Ishikawa (cell line): ENCODE measurements at regions not wholly inside any gene's neighbourhood (a gene's known extent, or its start where the extent isn't known, plus 50 kb on each side); places are given as distances from the start of the nearest gene placed in this dataset.

Experiments
- CEBPB ChIP-seq: IDR thresholded peaks from 2 replicates; pipeline ENCODE4 v1.6.1; 2012
- CREB1 ChIP-seq: IDR thresholded peaks from 2 replicates; pipeline ENCODE4 v1.6.1; 2012; ENCODE audit warnings: low read depth
- EP300 ChIP-seq: IDR thresholded peaks from 2 replicates; pipeline ENCODE4 v1.6.1; 2012; ENCODE audit warnings: borderline replicate concordance
- FOXM1 ChIP-seq: IDR thresholded peaks from 2 replicates; pipeline ENCODE4 v1.6.1; 2012; ENCODE audit warnings: low read depth, borderline replicate concordance
- NFIC ChIP-seq: IDR thresholded peaks from 2 replicates; pipeline ENCODE4 v1.6.1; 2012
- RAD21 ChIP-seq: IDR thresholded peaks from 2 replicates; pipeline ENCODE4 v1.6.1; 2012; ENCODE audit warnings: low read depth
- TAF1 ChIP-seq: IDR thresholded peaks from 2 replicates; pipeline ENCODE4 v1.6.1; 2012; ENCODE audit warnings: low read depth, mild to moderate bottlenecking
- TEAD4 ChIP-seq: IDR thresholded peaks from 2 replicates; pipeline ENCODE4 v1.6.1; 2012
- USF1 ChIP-seq: IDR thresholded peaks from 2 replicates; pipeline ENCODE4 v1.6.1; 2012
- YY1 ChIP-seq: IDR thresholded peaks from 2 replicates; pipeline ENCODE4 v1.6.1; 2012; ENCODE audit warnings: low read depth
- ZBTB7A ChIP-seq: IDR thresholded peaks from 2 replicates; pipeline ENCODE4 v1.6.1; 2012; ENCODE audit warnings: low read depth
- TF ChIP-seq, protein P1 (sequence below): IDR thresholded peaks from 2 replicates; pipeline ENCODE4 v1.6.1; 2012; ENCODE audit warnings: low read depth, mild to moderate bottlenecking
- TF ChIP-seq, protein P2 (sequence below): IDR thresholded peaks from 2 replicates; pipeline ENCODE4 v1.6.1; 2012

DNA sequence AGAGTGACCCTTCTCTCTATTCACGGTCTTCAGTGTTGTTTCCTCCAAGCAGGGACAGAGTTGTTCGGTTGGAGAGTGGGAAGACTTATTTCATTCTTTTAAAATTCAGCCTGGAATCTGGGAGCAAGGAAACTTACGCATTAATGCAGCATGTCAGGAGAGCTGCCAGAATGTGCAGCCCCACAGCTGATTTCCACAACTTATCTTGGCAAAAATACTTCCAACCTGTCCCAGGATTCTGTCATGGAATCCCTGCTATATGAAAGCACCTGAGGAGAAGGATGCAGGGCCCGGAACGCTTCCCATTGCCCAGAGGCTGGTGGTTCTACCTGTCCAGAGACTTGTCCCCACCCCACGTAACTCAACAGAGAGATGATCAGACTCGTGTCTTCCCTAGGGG is 86.9 kb upstream of the MKI67 start:
- TF ChIP-seq EP300 (no peak), RAD21 (no peak), CEBPB (no peak), YY1 (no peak), CREB1 (no peak), NFIC (no peak), TEAD4 (no peak), TAF1 (no peak), FOXM1 (no peak), USF1 (no peak), ZBTB7A (no peak)
- TF ChIP-seq, protein P1, sequence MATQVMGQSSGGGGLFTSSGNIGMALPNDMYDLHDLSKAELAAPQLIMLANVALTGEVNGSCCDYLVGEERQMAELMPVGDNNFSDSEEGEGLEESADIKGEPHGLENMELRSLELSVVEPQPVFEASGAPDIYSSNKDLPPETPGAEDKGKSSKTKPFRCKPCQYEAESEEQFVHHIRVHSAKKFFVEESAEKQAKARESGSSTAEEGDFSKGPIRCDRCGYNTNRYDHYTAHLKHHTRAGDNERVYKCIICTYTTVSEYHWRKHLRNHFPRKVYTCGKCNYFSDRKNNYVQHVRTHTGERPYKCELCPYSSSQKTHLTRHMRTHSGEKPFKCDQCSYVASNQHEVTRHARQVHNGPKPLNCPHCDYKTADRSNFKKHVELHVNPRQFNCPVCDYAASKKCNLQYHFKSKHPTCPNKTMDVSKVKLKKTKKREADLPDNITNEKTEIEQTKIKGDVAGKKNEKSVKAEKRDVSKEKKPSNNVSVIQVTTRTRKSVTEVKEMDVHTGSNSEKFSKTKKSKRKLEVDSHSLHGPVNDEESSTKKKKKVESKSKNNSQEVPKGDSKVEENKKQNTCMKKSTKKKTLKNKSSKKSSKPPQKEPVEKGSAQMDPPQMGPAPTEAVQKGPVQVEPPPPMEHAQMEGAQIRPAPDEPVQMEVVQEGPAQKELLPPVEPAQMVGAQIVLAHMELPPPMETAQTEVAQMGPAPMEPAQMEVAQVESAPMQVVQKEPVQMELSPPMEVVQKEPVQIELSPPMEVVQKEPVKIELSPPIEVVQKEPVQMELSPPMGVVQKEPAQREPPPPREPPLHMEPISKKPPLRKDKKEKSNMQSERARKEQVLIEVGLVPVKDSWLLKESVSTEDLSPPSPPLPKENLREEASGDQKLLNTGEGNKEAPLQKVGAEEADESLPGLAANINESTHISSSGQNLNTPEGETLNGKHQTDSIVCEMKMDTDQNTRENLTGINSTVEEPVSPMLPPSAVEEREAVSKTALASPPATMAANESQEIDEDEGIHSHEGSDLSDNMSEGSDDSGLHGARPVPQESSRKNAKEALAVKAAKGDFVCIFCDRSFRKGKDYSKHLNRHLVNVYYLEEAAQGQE = no peak
- TF ChIP-seq, protein P2, sequence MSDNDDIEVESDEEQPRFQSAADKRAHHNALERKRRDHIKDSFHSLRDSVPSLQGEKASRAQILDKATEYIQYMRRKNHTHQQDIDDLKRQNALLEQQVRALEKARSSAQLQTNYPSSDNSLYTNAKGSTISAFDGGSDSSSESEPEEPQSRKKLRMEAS = no peak
